Activated CD4-positive, alpha-beta T cell treated with anti-CD3 and anti-CD28 coated beads, Interleukin-2, amount 10 ng/mL, durations not matched to agents 24 days and 14 days (primary cell): ENCODE measurements at regions not wholly inside any gene's neighbourhood (a gene's known extent, or its start where the extent isn't known, plus 50 kb on each side); places are given as distances from the start of the nearest gene placed in this dataset.
"Not testable (repeated sequence)": the region's sequence is repeated elsewhere in the genome, so short reads cannot be mapped to it uniquely, and the experiment has no call there.

Experiments
- DNase-seq: peaks from one replicate; pipeline ENCODE4 v3.0.0; 2022
- H3K27ac Mint-ChIP-seq: one replicate; pipeline ENCODE4 v1.8.0; 2022; ENCODE audit warnings: mild to moderate bottlenecking, mixed read lengths
- H3K27me3 Mint-ChIP-seq: one replicate; pipeline ENCODE4 v1.8.0; 2022; ENCODE audit warnings: mixed read lengths
- H3K36me3 Mint-ChIP-seq: one replicate; pipeline ENCODE4 v1.8.0; 2022; ENCODE audit warnings: low read depth, mild to moderate bottlenecking, mixed read lengths
- H3K4me1 Mint-ChIP-seq: one replicate; pipeline ENCODE4 v1.8.0; 2021; ENCODE audit warnings: mixed read lengths
- H3K4me3 Mint-ChIP-seq: one replicate; pipeline ENCODE4 v1.8.0; 2022; ENCODE audit warnings: mild to moderate bottlenecking, moderate library complexity, mixed read lengths
- H3K9me3 Mint-ChIP-seq: one replicate; pipeline ENCODE4 v1.8.0; 2021; ENCODE audit warnings: mixed read lengths
- intact Hi-C: fragments of 100-400 bp; cut with micrococcal nuclease; formaldehyde crosslinking; loops from one replicate; pipeline ENCODE4 v1.15.1; 2023

DNA sequence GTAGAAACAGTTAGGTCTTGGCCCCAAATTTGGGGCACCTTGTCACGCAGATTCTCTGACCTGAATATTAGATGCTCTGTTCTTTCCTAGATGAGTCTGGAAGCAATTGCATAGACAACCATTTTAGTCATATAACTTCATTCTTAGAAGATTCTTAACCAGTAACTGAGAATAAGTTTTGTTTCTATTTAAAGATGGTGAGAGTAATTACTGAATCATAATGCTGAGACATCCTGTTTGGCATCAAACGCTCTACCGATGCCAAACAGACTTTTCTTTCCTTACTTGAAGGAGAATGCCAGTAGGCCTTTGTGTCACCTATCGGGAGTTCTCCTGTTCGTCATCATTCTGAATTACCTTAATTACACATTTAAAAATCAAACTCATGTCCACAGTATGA, 131.6 kb upstream of the ID4 start:
- Mint-ChIP-seq H3K27me3 (no peaks in the 10 kb centered on the region), H3K4me3 (no peak overlapping the region), H3K4me1 (no peaks in the 10 kb centered on the region), H3K27ac (no peak overlapping the region), H3K36me3 (no peaks in the 10 kb centered on the region), H3K9me3 (peaks cover 4% of the 10 kb centered on the region)
- intact Hi-C loops: no loop called here
- DNase-seq: no peak

DNA sequence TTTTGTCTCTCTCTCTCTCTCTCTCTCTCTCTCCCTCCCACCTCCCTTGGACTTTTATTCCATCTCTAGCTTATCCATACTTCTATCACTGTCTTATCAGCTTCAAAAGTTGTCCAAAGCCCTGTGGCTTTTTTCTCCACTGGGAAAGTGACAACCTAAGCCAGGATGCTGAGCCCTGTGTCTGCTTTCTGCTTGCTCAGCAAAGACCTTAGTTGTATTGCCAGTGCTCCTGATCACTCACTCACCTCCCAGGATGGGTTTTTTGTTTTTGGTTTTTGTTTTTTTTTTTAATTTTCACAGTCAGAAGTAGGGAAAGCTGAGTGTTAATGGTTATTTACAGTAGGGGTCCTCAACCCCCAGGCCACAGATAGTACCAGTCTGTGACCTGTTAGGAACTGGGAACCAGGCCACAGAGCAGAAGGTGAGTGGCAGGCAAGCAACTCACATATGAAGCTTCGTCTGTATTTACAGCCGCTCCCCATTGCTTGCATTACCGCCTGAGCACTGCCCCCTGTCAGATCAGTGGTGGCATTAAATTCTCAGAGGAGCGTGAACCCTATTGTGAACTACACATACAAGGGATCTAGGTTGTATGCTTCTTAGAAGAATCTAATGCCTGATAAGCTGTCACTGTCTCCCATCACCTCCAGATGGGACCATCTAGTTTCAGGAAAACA, 125.0 kb upstream of the ID4 start:
- H3K4me3 Mint-ChIP-seq: no peak overlapping the region
- no peak for DNase-seq
- no peaks in the 10 kb centered on the region for H3K9me3 Mint-ChIP-seq
- no peaks in the 10 kb centered on the region for H3K36me3 Mint-ChIP-seq
- no peak overlapping the region for H3K27ac Mint-ChIP-seq
- H3K27me3 Mint-ChIP-seq: no peaks in the 10 kb centered on the region
- no peaks in the 10 kb centered on the region for H3K4me1 Mint-ChIP-seq
- intact Hi-C loops: no loop called here

DNA sequence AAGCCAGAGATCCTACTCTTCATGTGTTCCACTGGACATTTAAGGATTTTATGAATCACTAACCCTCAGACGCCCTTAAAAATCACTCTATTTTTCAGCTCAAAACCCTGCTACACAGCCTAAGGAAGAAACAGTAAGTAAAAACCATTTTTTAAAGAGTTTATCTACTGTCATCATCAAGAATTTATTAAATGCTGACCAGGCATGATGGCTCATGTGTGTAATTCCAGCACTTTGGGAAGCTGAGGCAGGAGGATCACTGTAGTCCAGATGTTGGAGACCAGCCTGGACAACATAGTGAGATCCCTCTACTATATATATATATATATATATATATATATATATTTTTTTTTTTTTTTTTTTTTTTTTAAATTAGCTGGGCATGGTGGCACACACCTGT, 124.2 kb upstream of the ID4 start:
- intact Hi-C loops: no loop called here
- Mint-ChIP-seq H3K4me3 (no peak overlapping the region), H3K36me3 (no peaks in the 10 kb centered on the region)

DNA sequence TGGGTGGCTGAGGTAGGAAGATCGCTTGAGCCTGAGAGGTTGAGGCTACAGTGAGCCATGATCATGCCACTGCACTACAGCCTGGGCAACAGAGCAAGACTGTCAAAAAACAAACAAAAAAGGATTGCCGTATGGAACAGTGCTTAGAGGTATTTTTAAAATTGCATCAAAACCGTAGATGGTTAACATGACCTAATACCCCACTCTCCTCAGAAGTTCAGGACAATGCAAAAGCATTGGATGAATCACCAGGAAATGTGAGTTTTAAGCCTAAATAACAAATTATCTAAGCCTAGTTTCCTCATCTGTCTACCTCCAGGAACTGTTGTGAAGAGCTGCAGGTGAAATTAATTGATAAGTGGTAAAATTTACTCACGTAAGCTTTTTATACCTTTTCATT, 123.8 kb upstream of the ID4 start:
- H3K27me3 Mint-ChIP-seq: no peaks in the 10 kb centered on the region
- no peaks in the 10 kb centered on the region for H3K4me1 Mint-ChIP-seq
- H3K9me3 Mint-ChIP-seq: no peaks in the 10 kb centered on the region
- no peak overlapping the region for H3K4me3 Mint-ChIP-seq
- no peak for DNase-seq
- intact Hi-C loops: no loop called here
- no peaks in the 10 kb centered on the region for H3K36me3 Mint-ChIP-seq
- H3K27ac Mint-ChIP-seq: no peak overlapping the region

More for the DNA sequence above, 124.2 kb upstream of the ID4 start:
- Mint-ChIP-seq H3K27ac (no peak overlapping the region), H3K4me1 (no peaks in the 10 kb centered on the region), H3K27me3 (no peaks in the 10 kb centered on the region), H3K9me3 (no peaks in the 10 kb centered on the region)
- DNase-seq: no peak

DNA sequence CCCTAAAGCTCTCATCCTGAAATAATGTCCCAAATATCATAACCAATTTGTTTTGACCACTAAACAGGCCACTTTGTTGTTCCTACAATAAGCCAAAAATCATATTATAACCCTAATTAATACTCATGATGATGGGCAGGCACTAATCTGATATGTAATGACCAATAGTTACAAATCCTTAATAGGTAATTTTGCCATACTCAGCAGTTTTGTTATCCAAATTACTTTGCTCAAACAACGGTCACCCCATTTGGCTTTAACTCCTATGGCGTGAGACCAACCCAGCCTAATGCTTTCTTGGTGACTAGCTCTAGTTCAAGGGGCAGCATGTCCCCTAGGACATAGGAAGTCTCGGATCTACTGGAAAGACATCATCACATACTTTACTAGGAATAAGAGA, 123.2 kb upstream of the ID4 start:
- Mint-ChIP-seq H3K36me3 (no peaks in the 10 kb centered on the region), H3K27ac (no peak overlapping the region), H3K9me3 (no peaks in the 10 kb centered on the region), H3K27me3 (no peaks in the 10 kb centered on the region), H3K4me1 (no peaks in the 10 kb centered on the region), H3K4me3 (no peak overlapping the region)
- intact Hi-C loops: no loop called here
- no peak for DNase-seq

DNA sequence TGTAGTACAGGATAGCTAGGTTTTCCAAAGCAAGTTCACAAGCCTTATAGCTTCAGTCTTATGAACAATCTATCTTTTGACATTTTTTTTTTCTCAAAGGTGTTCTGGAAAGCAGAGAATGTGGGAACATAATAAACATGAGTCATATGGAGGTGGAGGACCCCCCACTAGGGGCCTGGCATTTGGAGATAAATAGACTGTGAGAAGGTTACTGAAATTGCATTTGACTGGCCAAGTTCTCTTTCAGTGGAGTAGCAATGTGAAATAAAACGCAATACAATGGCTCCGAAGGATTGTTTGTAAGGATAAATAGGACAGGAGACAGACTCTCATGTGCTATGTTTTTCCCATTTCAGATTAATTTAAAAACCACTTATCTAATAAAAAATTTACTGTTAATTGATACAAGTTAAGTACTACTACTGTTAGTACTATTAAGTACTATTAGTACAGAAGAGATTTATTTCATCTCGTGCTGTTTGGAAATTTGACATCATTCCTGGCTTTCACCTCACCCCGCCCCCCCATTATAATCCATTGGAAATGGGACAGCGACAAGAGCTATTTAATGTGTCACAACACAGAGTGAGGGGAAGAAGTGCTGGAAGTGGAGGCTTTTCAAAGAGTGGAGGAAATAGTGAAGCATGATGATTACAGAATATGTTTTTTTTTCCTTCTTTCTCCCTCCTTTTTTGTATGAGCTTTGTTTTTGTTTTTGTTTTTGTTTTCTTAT, 122.6 kb upstream of the ID4 start:
- Mint-ChIP-seq H3K4me3 (no peak overlapping the region), H3K36me3 (no peaks in the 10 kb centered on the region), H3K27me3 (no peaks in the 10 kb centered on the region), H3K27ac (no peak overlapping the region), H3K9me3 (no peaks in the 10 kb centered on the region), H3K4me1 (no peaks in the 10 kb centered on the region)
- intact Hi-C loops: no loop called here
- no peak for DNase-seq

DNA sequence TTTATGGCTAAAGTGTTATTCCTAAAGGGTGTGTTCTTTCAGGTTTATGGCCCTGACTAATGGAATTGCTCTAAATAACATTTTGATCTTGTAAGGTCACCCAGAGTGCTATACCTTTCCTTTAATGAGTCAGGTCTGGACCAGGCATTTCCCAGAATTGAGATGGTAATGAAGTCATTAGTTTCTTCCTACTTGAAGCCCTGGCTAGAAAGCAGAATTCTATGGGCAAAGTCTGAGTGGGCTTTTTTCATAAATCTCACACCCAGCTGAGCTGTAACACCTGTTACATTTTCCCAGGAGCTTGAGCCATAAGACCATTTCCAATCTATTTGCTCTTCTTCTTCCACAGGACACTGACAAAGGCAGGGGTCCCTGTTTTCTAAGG, 122.0 kb upstream of the ID4 start:
- Mint-ChIP-seq H3K9me3 (no peaks in the 10 kb centered on the region), H3K36me3 (no peaks in the 10 kb centered on the region), H3K27ac (no peak overlapping the region), H3K4me3 (no peak overlapping the region), H3K4me1 (no peaks in the 10 kb centered on the region), H3K27me3 (no peaks in the 10 kb centered on the region)
- DNase-seq: no peak
- intact Hi-C loops: no loop called here

DNA sequence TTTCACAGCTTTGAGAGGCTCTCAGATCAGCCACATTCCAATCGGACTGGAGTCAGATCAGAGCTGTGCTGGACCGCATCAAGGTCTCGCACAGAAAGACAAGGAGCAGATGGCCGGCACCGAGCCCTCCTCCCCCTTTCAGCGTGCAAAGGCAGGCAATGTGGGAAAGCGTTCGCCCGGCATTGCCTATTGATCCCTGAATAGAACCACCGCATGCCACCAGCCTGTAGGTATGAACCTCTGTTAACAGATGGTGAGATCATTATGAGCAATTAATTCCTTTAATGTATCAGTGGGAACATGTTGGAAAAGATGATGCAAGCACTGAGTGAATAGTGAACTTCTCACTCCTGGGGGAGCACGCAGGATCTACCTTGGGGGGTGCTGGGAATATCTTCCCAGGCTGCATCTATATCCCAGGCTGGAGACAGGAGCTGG, 117.5 kb upstream of the ID4 start:
- Mint-ChIP-seq H3K4me1 (no peaks in the 10 kb centered on the region), H3K9me3 (no peaks in the 10 kb centered on the region), H3K27ac (no peak overlapping the region), H3K27me3 (no peaks in the 10 kb centered on the region), H3K4me3 (no peak overlapping the region), H3K36me3 (no peaks in the 10 kb centered on the region)
- intact Hi-C loops: no loop called here
- peak; percentile 38 for DNase-seq

DNA sequence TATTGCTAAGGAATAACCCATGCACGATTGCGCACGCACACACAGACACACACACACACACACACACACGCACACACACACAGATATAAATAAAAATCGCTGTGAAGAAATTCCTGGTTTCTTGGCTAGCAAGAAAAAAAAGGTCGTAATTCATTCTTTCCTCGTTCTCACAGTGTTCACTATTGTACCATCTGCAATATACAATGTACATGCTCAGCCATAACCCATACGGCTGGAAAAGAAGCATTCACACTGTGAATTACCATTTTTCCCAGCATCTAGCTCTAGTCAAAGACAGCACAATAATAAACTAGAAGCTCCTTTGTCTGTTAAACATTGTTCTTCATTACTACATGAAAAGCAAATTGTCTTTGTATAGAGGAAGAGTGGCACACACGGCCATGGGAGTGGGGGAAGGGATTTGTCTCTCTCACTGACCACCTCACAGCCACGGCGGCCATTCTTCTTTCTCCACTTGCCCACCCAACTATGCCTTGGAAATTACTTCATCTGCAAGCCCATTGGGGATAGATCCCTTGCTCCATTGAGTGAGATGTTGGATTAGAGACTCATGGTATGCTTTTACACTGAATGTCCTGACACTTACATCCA, 115.3 kb upstream of the ID4 start:
- H3K4me3 Mint-ChIP-seq: no peak overlapping the region
- peak; percentile 41 for DNase-seq
- H3K27ac Mint-ChIP-seq: no peak overlapping the region
- H3K36me3 Mint-ChIP-seq: no peaks in the 10 kb centered on the region
- no peaks in the 10 kb centered on the region for H3K9me3 Mint-ChIP-seq
- H3K4me1 Mint-ChIP-seq: no peaks in the 10 kb centered on the region
- no peaks in the 10 kb centered on the region for H3K27me3 Mint-ChIP-seq
- intact Hi-C loops: no loop called here

DNA sequence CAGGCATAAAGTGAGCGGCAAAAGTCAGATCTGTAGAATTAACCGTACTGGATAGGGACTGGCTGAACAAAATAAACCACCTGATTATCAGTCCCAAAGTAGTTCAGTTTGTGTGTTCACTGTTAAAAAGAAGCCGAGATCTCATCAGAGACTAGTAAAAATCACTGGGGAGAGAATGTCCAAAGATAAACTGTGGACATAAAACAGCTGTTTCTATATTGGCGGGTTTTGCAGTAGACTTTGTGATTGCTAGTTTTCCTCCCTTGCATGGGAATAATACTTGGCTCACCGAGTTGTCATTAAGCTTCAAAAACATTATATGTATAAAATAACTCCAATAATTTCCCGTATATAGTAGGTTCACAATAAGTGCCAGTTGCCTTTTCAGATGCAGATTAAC, 114.2 kb upstream of the ID4 start:
- H3K27me3 Mint-ChIP-seq: no peaks in the 10 kb centered on the region
- H3K4me1 Mint-ChIP-seq: no peaks in the 10 kb centered on the region
- DNase-seq: no peak
- intact Hi-C loops: no loop called here
- H3K36me3 Mint-ChIP-seq: no peaks in the 10 kb centered on the region
- H3K9me3 Mint-ChIP-seq: no peaks in the 10 kb centered on the region
- H3K4me3 Mint-ChIP-seq: no peak overlapping the region
- no peak overlapping the region for H3K27ac Mint-ChIP-seq

DNA sequence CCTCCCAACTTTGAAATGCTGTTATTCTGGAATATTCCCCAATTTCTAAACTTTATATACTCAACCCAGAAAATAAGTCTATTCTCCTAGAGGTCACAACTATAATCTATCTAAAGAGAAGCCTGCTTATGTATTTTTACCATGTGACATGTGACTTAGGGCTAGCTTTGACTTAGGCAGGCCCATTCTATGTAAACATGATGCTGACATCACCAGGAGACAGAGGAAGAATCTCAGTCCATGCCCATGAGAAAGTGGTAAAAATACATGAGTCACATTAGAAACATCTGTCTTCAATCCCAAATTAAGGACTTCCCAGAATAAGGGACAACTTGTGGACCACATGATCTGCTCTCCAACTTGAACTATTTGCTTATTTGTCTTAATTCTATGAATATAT, 113.6 kb upstream of the ID4 start:
- Mint-ChIP-seq H3K4me1 (no peaks in the 10 kb centered on the region), H3K9me3 (no peaks in the 10 kb centered on the region), H3K27ac (no peak overlapping the region), H3K27me3 (no peaks in the 10 kb centered on the region), H3K4me3 (no peak overlapping the region), H3K36me3 (no peaks in the 10 kb centered on the region)
- intact Hi-C loops: no loop called here
- no peak for DNase-seq

DNA sequence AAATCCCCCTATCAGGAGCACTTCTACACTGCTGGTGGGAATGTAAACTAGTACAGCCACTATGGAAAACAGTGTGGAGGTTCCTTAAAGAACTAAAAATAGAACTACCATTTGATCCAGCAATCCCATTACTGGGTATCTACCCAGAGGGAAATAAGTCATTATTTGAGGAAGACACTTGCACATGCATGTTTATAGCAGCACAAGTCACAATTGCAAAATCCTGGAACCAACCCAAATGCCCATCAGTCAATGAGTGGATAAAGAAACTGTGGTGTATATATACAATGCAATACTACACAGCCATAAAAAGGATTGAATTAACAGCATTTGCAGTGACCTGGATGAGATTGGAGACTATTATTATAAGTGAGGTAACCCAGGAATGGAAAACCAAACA, 111.7 kb upstream of the ID4 start:
- intact Hi-C loops, H3K27me3 Mint-ChIP-seq, H3K36me3 Mint-ChIP-seq, H3K27ac Mint-ChIP-seq, H3K4me3 Mint-ChIP-seq, H3K9me3 Mint-ChIP-seq, H3K4me1 Mint-ChIP-seq, DNase-seq: not testable (repeated sequence)

DNA sequence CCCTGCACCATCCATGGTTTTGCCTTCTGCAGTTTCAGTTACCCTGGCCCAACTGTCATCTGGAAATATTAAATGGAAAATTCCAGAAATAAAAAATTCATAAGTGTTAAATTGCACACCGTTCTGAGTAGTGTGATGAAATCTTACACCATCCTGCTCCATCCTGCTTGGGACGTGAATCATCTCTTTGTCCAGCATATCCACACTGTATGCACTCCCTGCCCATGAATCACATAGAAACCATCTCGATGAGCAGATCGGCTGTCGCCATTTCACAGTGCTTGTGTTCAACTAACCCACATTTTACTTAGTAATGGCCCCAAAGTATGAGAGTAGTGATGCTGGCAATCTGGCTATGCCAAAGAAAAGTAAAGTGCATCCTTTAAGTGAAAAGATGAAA, 105.9 kb upstream of the ID4 start:
- DNase-seq: no peak
- Mint-ChIP-seq H3K27ac (no peak overlapping the region), H3K27me3 (no peaks in the 10 kb centered on the region), H3K4me3 (no peak overlapping the region), H3K9me3 (no peaks in the 10 kb centered on the region), H3K36me3 (no peaks in the 10 kb centered on the region), H3K4me1 (no peaks in the 10 kb centered on the region)
- intact Hi-C loops: no loop called here

DNA sequence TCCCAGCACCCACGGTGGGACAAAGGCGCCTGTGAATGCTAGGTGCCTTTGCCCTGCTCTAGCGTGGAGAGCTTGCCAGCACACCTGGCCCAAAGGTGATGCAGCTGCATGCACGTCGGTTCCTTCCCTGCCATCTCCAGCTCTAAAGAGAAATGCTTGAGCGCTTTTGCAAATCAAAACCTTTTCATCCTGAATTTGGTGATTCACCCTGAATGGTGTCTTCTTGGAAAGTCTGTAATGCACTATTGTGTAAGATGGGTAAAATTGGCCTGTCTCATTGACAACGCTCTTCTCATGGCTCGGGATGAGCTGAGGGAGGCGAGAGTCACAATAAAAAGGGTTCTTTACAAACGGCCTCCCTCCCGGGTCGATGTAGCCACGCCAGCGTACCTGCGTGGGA, 103.1 kb upstream of the ID4 start:
- Mint-ChIP-seq H3K9me3 (no peaks in the 10 kb centered on the region), H3K4me3 (no peak overlapping the region), H3K4me1 (no peaks in the 10 kb centered on the region), H3K36me3 (no peaks in the 10 kb centered on the region), H3K27ac (no peak overlapping the region), H3K27me3 (no peaks in the 10 kb centered on the region)
- no peak for DNase-seq
- intact Hi-C loops: no loop called here
